Uterus (tissue), 2 donors: ENCODE measurements at regions not wholly inside any gene's neighbourhood (a gene's known extent, or its start where the extent isn't known, plus 50 kb on each side); places are given as distances from the start of the nearest gene placed in this dataset.

Experiments
- CTCF ChIP-seq, 4 experiments: fragments of 200-600 bp in 2 of 4; fragments of 450-650 bp in 2 of 4; sonication (generic) in 2 of 4; IDR thresholded peaks; one replicate each; pipeline ENCODE4 v1.5.1; 2016 to 2019; ENCODE audit warnings: antibody characterized with exemption in 4 of 4, mild to moderate bottlenecking in 2 of 4, moderate library complexity in 1 of 4
- POLR2A ChIP-seq, 2 donors: fragments of 450-650 bp; IDR thresholded peaks; one replicate each; pipeline ENCODE4 v1.6.1; 2016; ENCODE audit warnings: antibody characterized with exemption in 2 of 2, mild to moderate bottlenecking in 1 of 2, moderate library complexity in 1 of 2

- TF ChIP-seq POLR2A (IDR thresholded peaks at IDR 0.05) = no peak
- no peak for TF ChIP-seq CTCF (IDR thresholded peaks at IDR 0.05)
Observed at GRCh38 chr18:2431806-2432205, 139.5 kb downstream of the METTL4 start.
